Esophagus squamous epithelium (tissue), 4 donors: ENCODE measurements at regions not wholly inside any gene's neighbourhood (a gene's known extent, or its start where the extent isn't known, plus 50 kb on each side); places are given as distances from the start of the nearest gene placed in this dataset.

Experiments
- CTCF ChIP-seq, 6 experiments: fragments of 450-650 bp in 4 of 6; fragments of 200-600 bp in 2 of 6; sonication (generic) in 2 of 6; IDR thresholded peaks; one replicate each; pipeline ENCODE4 v1.5.1; 2016 to 2019; ENCODE audit warnings: antibody characterized with exemption in 6 of 6, mild to moderate bottlenecking in 4 of 6, moderate library complexity in 4 of 6
- POLR2A ChIP-seq, 4 donors: fragments of 450-650 bp; IDR thresholded peaks; one replicate each; pipeline ENCODE4 v1.6.1; 2017; ENCODE audit warnings: antibody characterized with exemption in 4 of 4, mild to moderate bottlenecking in 4 of 4, moderate library complexity in 3 of 4

GRCh38 chr5:57902095-57902494 is 419.5 kb upstream of the ACTBL2 start:
- no peak for TF ChIP-seq CTCF (IDR thresholded peaks at IDR 0.05)
- no peak for TF ChIP-seq POLR2A (IDR thresholded peaks at IDR 0.05)
